Neural crest cell (in vitro differentiated cells): ENCODE measurements at regions not wholly inside any gene's neighbourhood (a gene's known extent, or its start where the extent isn't known, plus 50 kb on each side); places are given as distances from the start of the nearest gene placed in this dataset.

Experiments
- DNase-seq: peaks from one replicate; pipeline ENCODE4 v3.0.0; 2021; ENCODE audit warnings: low read depth, mixed read lengths, low spot score
- H3K27ac Mint-ChIP-seq: one replicate; pipeline ENCODE4 v1.8.0; 2021; ENCODE audit warnings: mild to moderate bottlenecking, mixed read lengths; ENCODE audit not compliant: unreplicated experiment
- H3K27me3 Mint-ChIP-seq: 2 replicates; pipeline ENCODE4 v1.8.0; 2021; ENCODE audit warnings: low read depth, mild to moderate bottlenecking, mixed read lengths
- H3K36me3 Mint-ChIP-seq: 2 replicates; pipeline ENCODE4 v1.8.0; 2021; ENCODE audit warnings: low read depth, mild to moderate bottlenecking, mixed read lengths
- H3K4me1 Mint-ChIP-seq: 2 replicates; pipeline ENCODE4 v1.8.0; 2021; ENCODE audit warnings: mixed read lengths
- H3K4me3 Mint-ChIP-seq: one replicate; pipeline ENCODE4 v1.8.0; 2021; ENCODE audit warnings: mild to moderate bottlenecking, mixed read lengths
- H3K9me3 Mint-ChIP-seq: 2 replicates; pipeline ENCODE4 v1.8.0; 2021; ENCODE audit warnings: mixed read lengths
- TF ChIP-seq, protein P1 (sequence below): fragments of 200-600 bp; sonication (generic); conservative IDR thresholded peaks from 2 replicates; pipeline ENCODE4 v1.5.0; 2021; ENCODE audit warnings: antibody characterized with exemption, mild to moderate bottlenecking

DNA sequence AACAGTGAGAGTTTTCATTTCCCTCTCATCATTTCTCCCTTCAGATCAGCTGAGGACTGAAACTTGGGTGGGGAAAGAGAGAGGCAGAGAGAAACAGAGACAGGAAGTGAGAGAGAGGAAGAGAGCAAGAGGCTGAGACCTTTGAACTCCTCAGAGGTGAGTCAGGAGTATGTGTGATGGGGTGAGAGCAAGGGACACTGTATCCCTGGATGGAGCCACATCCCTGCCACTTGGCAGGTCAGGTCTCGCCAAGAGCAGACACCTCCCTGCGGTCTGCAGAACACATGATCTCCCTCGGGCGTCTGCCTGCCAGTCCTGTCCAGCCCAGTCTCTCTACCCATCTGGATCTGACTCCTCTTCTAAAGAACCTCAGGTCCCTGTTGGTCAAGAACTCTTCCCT lies 62.7 kb upstream of the SYNDIG1 start:
- H3K27ac Mint-ChIP-seq, result no peak overlapping the region
- H3K27me3 Mint-ChIP-seq, result peaks cover 12% of the 10 kb centered on the region
- no peak for DNase-seq
- H3K4me1 Mint-ChIP-seq, result no peaks in the 10 kb centered on the region
- no peaks in the 10 kb centered on the region for H3K9me3 Mint-ChIP-seq
- TF ChIP-seq, protein P1, sequence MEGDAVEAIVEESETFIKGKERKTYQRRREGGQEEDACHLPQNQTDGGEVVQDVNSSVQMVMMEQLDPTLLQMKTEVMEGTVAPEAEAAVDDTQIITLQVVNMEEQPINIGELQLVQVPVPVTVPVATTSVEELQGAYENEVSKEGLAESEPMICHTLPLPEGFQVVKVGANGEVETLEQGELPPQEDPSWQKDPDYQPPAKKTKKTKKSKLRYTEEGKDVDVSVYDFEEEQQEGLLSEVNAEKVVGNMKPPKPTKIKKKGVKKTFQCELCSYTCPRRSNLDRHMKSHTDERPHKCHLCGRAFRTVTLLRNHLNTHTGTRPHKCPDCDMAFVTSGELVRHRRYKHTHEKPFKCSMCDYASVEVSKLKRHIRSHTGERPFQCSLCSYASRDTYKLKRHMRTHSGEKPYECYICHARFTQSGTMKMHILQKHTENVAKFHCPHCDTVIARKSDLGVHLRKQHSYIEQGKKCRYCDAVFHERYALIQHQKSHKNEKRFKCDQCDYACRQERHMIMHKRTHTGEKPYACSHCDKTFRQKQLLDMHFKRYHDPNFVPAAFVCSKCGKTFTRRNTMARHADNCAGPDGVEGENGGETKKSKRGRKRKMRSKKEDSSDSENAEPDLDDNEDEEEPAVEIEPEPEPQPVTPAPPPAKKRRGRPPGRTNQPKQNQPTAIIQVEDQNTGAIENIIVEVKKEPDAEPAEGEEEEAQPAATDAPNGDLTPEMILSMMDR, result no peak
- H3K36me3 Mint-ChIP-seq, result no peaks in the 10 kb centered on the region
- H3K4me3 Mint-ChIP-seq, result no peak overlapping the region

DNA sequence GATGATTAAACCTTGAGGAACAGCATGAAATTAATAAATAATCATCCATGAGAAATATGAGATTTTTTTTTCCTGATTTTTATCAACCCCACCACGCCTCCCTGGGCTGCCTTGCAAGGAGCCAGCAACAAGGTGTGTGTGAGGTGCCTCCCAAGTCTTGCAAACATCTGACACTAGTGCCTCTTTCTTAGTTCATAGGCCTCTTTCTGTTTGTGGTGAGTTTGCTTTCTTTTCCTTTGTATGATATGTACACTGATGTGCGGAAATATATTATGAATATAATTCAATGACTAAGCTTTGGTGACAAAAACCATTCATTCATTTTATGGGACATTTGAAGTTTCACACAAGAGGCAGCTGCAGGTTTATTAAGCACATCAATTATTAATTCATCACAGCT lies 63.2 kb upstream of the SYNDIG1 start:
- no peaks in the 10 kb centered on the region for H3K4me1 Mint-ChIP-seq
- no peak for DNase-seq
- H3K4me3 Mint-ChIP-seq, result no peak overlapping the region
- no peaks in the 10 kb centered on the region for H3K9me3 Mint-ChIP-seq
- TF ChIP-seq, protein P1, result no peak
- H3K27me3 Mint-ChIP-seq, result peaks cover 11% of the 10 kb centered on the region
- no peaks in the 10 kb centered on the region for H3K36me3 Mint-ChIP-seq
- no peak overlapping the region for H3K27ac Mint-ChIP-seq

DNA sequence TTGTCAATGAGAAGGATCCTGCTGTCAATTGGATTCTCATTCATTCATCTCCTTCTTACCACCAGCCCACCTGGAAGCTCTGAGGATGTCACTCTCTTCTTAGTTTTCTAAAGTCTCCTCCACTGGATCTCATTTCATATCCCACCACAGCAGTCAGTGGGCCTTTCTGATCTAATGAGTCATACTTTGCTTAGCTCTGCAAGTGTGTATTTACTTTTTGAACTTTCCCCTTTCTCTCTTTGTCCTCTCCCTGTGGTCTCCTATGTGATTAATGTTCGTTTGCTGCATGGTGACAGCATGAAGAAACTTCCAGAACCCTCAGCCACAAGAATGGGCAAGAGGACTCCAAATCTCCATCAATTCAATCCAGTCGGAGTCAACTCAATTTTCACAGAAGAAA lies 63.6 kb upstream of the SYNDIG1 start:
- H3K36me3 Mint-ChIP-seq, result no peaks in the 10 kb centered on the region
- TF ChIP-seq, protein P1, result no peak
- H3K4me1 Mint-ChIP-seq, result no peaks in the 10 kb centered on the region
- H3K27ac Mint-ChIP-seq, result no peak overlapping the region
- peaks cover 3% of the 10 kb centered on the region for H3K9me3 Mint-ChIP-seq
- H3K4me3 Mint-ChIP-seq, result no peak overlapping the region
- DNase-seq, result no peak
- peaks cover 9% of the 10 kb centered on the region for H3K27me3 Mint-ChIP-seq

DNA sequence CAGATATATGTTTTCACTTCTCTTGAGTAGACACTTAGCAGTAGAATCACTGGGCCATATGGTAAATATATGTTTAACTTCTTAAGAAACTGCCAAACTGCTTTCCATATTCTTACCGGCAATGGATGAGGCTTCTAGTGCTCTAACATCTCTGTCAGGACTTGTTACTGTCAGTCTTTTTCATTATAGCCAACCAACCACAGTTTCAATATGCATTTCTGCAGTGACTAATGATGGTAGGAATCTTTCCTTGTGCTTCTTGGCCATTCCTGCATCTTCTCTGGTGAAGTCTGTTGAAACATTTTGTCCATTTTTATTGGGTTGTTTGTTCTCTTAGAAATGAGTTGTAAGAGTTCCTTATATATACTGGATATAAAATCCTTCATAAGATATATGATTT lies 66.0 kb upstream of the SYNDIG1 start:
- TF ChIP-seq, protein P1, result no peak
- H3K4me3 Mint-ChIP-seq, result no peak overlapping the region
- H3K4me1 Mint-ChIP-seq, result no peaks in the 10 kb centered on the region
- peaks cover 19% of the 10 kb centered on the region for H3K27me3 Mint-ChIP-seq
- DNase-seq, result no peak
- no peaks in the 10 kb centered on the region for H3K36me3 Mint-ChIP-seq
- peaks cover 3% of the 10 kb centered on the region for H3K9me3 Mint-ChIP-seq
- no peak overlapping the region for H3K27ac Mint-ChIP-seq

DNA sequence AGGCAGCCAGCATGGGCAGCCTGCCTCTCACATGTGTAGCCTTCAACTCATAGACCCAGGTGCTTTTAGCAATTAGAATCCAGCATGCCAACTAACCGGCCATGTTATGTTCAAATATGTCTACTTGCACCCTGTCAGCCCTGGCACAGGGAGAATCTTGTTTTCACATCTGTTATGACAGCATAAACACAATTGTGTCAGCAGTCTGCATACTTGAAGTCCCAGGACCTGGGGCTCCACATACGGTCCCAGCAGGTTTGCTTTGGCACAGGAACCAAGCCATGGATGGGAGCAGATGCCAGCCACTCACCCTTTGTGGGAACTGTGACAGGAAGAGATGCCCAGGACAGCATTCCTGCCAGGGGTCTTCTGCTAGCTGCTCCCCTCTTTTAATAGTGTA lies 67.2 kb upstream of the SYNDIG1 start:
- TF ChIP-seq, protein P1, result no peak
- Mint-ChIP-seq H3K27me3 (peaks cover 19% of the 10 kb centered on the region), H3K9me3 (peaks cover 6% of the 10 kb centered on the region), H3K27ac (no peak overlapping the region), H3K4me1 (no peaks in the 10 kb centered on the region), H3K36me3 (no peaks in the 10 kb centered on the region), H3K4me3 (no peak overlapping the region)
- DNase-seq, result no peak

DNA sequence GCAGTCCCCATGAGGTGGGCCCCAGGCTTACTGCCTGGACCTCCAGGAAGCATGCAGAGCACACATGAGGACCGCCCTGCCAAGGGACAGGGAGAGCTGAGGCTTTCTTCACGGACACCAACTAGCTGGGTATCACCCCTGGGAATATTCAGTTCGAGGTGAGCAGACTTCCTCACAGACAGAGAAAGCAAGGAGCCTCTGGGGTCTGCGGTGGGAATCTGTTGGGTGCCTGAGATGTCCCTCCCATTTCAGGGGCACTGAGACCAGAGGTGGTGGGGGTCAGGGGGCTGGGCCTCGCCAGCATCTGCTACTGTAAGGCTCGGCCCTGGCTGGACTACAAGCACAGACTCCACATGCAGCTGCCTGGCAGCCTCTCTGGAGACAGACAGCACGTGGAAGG lies 74.3 kb upstream of the SYNDIG1 start:
- TF ChIP-seq, protein P1, result no peak
- Mint-ChIP-seq H3K4me1 (no peaks in the 10 kb centered on the region), H3K27ac (no peak overlapping the region), H3K9me3 (peaks cover 4% of the 10 kb centered on the region), H3K4me3 (no peak overlapping the region), H3K27me3 (peaks cover 26% of the 10 kb centered on the region), H3K36me3 (no peaks in the 10 kb centered on the region)
- DNase-seq, result no peak
